Smooth muscle cell (in vitro differentiated cells): ENCODE measurements at regions not wholly inside any gene's neighbourhood (a gene's known extent, or its start where the extent isn't known, plus 50 kb on each side); places are given as distances from the start of the nearest gene placed in this dataset.

ENCODE experiments used
- DNase-seq: peaks from one replicate; lab custom pipeline; 2025; ENCODE audit not compliant: unreplicated experiment; lab: John Stamatoyannopoulos, UW
- H2AFZ ChIP-seq: fragments of 200-600 bp; sonication (generic); 2 replicates; pipeline ENCODE4 v1.6.0; 2016; ENCODE audit warnings: antibody characterized with exemption, low read depth, mild to moderate bottlenecking
- H3F3A ChIP-seq: fragments of 200-600 bp; sonication (generic); 2 replicates; pipeline ENCODE4 v1.6.0; 2017; ENCODE audit warnings: antibody characterized with exemption, low read depth
- H3K27ac ChIP-seq: fragments of 200-600 bp; sonication (generic); 2 replicates; pipeline ENCODE4 v1.5.1; 2016; ENCODE audit warnings: low read depth, mild to moderate bottlenecking
- H3K27me3 ChIP-seq: fragments of 200-600 bp; sonication (generic); 2 replicates; pipeline ENCODE4 v1.6.1; 2016; ENCODE audit warnings: low read depth, mild to moderate bottlenecking
- H3K36me3 ChIP-seq: fragments of 200-600 bp; sonication (generic); 2 replicates; pipeline ENCODE4 v1.5.1; 2016; ENCODE audit warnings: low read depth
- H3K4me1 ChIP-seq: fragments of 200-600 bp; sonication (generic); 2 replicates; pipeline ENCODE4 v1.5.1; 2016; ENCODE audit warnings: low read depth
- H3K4me2 ChIP-seq: fragments of 200-600 bp; sonication (generic); 2 replicates; pipeline ENCODE4 v1.6.0; 2016; ENCODE audit warnings: mild to moderate bottlenecking
- H3K4me3 ChIP-seq: fragments of 200-600 bp; sonication (generic); 2 replicates; pipeline ENCODE4 v1.5.1; 2016; ENCODE audit warnings: mild to moderate bottlenecking
- H3K79me2 ChIP-seq: fragments of 200-600 bp; sonication (generic); 2 replicates; pipeline ENCODE4 v1.6.0; 2016; ENCODE audit warnings: low read depth, mild to moderate bottlenecking
- H3K9ac ChIP-seq: fragments of 200-600 bp; sonication (generic); 2 replicates; pipeline ENCODE4 v1.6.0; 2016; ENCODE audit warnings: low read depth
- H3K9me3 ChIP-seq: fragments of 200-600 bp; sonication (generic); replicated peaks from 2 replicates; pipeline ENCODE4 v1.5.1; 2016; ENCODE audit warnings: low read depth
- H4K20me1 ChIP-seq: fragments of 200-600 bp; sonication (generic); 2 replicates; pipeline ENCODE4 v1.6.0; 2016; ENCODE audit warnings: low read depth
- CTCF ChIP-seq: fragments of 200-600 bp; sonication (generic); IDR thresholded peaks from 2 replicates; pipeline ENCODE4 v1.5.1; 2017; ENCODE audit warnings: borderline replicate concordance, mild to moderate bottlenecking, antibody characterized with exemption; ENCODE audit not compliant: insufficient read depth, poor library complexity, severe bottlenecking
- WGBS: methylation state at CpG from one replicate; pipeline ENCODE4 v1.1.7; 2016; ENCODE audit warnings: low lambda C conversion rate; 5-methylcytosine and 5-hydroxymethylcytosine counted together

- Histone ChIP-seq H3K27ac (no peak overlapping the region), H3K9me3 (no peaks in the 10 kb centered on the region), H3K36me3 (no peaks in the 10 kb centered on the region), H3F3A (no peaks in the 10 kb centered on the region), H4K20me1 (no peaks in the 10 kb centered on the region), H3K4me1 (no peaks in the 10 kb centered on the region), H3K4me3 (no peak overlapping the region), H2AFZ (no peak overlapping the region), H3K27me3 (no peaks in the 10 kb centered on the region), H3K9ac (no peak overlapping the region), H3K79me2 (no peaks in the 10 kb centered on the region), H3K4me2 (no peak overlapping the region)
- DNase-seq = no peak
- WGBS = 0% methylated on average over 1 of the region's 1 CpG
- no peak for TF ChIP-seq CTCF
Observed at GRCh38 chr3:87555290-87555689, 278.9 kb upstream of the POU1F1 start.

- Histone ChIP-seq H3K4me1 (no peaks in the 10 kb centered on the region), H2AFZ (no peak overlapping the region), H3K9ac (no peak overlapping the region), H3K27ac (no peak overlapping the region), H3F3A (no peaks in the 10 kb centered on the region), H3K36me3 (no peaks in the 10 kb centered on the region), H3K27me3 (no peaks in the 10 kb centered on the region), H4K20me1 (no peaks in the 10 kb centered on the region), H3K4me2 (no peak overlapping the region), H3K4me3 (no peak overlapping the region), H3K9me3 (no peaks in the 10 kb centered on the region), H3K79me2 (no peaks in the 10 kb centered on the region)
- DNase-seq = no peak
- TF ChIP-seq CTCF = no peak
- 91% methylated on average over 3 of the region's 3 CpGs for WGBS
Observed at GRCh38 chr3:87553058-87553457, 276.7 kb upstream of the POU1F1 start.

DNA sequence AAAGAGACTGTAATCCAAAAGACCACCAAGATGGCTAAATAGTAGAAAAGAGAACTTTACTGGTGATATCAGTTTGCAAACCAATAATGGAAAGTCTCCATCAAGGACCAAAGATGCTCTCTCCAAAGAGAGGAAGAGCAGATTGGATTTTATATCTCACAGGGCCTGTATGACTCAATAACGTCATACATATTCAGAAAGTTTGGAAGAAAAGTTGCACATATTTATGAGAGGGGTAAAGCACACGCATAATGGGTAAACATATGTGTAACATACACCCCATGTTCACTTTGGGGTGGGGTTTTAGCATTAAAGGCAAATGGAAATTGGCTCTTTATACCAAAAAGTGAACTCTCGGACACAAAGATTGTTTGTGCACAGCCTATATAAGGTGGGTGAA is 274.5 kb upstream of the POU1F1 start:
- Histone ChIP-seq H3K27me3 (no peaks in the 10 kb centered on the region), H3K9me3 (no peaks in the 10 kb centered on the region), H4K20me1 (no peaks in the 10 kb centered on the region), H2AFZ (no peak overlapping the region), H3K36me3 (no peaks in the 10 kb centered on the region), H3K4me2 (no peak overlapping the region), H3K27ac (no peak overlapping the region), H3F3A (no peaks in the 10 kb centered on the region), H3K4me3 (no peak overlapping the region), H3K79me2 (no peaks in the 10 kb centered on the region), H3K9ac (no peak overlapping the region), H3K4me1 (no peaks in the 10 kb centered on the region)
- no peak for DNase-seq
- TF ChIP-seq CTCF = no peak
- WGBS = 90% methylated on average over 3 of the region's 3 CpGs

GRCh38 chr3:87549208-87549607 is 272.8 kb upstream of the POU1F1 start:
- H3K4me3 ChIP-seq = no peak overlapping the region
- no peaks in the 10 kb centered on the region for H3F3A ChIP-seq
- H3K4me2 ChIP-seq = no peak overlapping the region
- no peaks in the 10 kb centered on the region for H3K9me3 ChIP-seq
- no peak overlapping the region for H3K27ac ChIP-seq
- no peak for DNase-seq
- H4K20me1 ChIP-seq = no peaks in the 10 kb centered on the region
- TF ChIP-seq CTCF = no peak
- WGBS = 68% methylated on average over 2 of the region's 2 CpGs
- no peaks in the 10 kb centered on the region for H3K79me2 ChIP-seq
- no peaks in the 10 kb centered on the region for H3K27me3 ChIP-seq
- H3K36me3 ChIP-seq = no peaks in the 10 kb centered on the region
- H3K9ac ChIP-seq = no peak overlapping the region
- no peaks in the 10 kb centered on the region for H3K4me1 ChIP-seq
- H2AFZ ChIP-seq = no peak overlapping the region
